ENCODE measurements at regions not wholly inside any gene's neighbourhood (a gene's known extent, or its start where the extent isn't known, plus 50 kb on each side); places are given as distances from the start of the nearest gene placed in this dataset.

DNA sequence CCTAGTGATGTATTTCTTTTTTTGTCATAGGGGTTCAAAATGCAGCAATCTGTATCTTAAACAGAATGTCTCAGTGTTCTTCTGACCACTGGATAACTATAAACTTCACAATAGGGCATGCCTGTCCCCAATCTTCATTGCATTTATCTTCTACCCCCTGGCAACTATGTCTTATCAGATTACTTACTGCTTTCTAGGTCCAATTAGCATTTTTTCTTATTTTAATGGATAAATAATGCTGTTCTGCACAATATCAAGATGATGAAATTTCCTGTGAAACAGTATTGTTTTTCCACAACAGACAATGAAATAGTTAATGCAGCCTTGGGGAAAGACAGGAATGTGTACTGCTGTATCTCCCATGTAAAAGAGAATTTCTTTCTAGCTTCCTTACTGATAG is 432.1 kb downstream of the NSUN3 start:
- TF ChIP-seq CTCF (IDR thresholded peaks at IDR 0.05; ENCODE audit: insufficient read depth, low read length, poor library complexity, severe bottlenecking) (no peak), EZH2phosphoT487 (conservative IDR thresholded peaks at IDR 0.05; ENCODE audit: low read length) (no peak)
